ENCODE measurements at regions not wholly inside any gene's neighbourhood (a gene's known extent, or its start where the extent isn't known, plus 50 kb on each side); places are given as distances from the start of the nearest gene placed in this dataset.

- TF ChIP-seq, protein P1, sequence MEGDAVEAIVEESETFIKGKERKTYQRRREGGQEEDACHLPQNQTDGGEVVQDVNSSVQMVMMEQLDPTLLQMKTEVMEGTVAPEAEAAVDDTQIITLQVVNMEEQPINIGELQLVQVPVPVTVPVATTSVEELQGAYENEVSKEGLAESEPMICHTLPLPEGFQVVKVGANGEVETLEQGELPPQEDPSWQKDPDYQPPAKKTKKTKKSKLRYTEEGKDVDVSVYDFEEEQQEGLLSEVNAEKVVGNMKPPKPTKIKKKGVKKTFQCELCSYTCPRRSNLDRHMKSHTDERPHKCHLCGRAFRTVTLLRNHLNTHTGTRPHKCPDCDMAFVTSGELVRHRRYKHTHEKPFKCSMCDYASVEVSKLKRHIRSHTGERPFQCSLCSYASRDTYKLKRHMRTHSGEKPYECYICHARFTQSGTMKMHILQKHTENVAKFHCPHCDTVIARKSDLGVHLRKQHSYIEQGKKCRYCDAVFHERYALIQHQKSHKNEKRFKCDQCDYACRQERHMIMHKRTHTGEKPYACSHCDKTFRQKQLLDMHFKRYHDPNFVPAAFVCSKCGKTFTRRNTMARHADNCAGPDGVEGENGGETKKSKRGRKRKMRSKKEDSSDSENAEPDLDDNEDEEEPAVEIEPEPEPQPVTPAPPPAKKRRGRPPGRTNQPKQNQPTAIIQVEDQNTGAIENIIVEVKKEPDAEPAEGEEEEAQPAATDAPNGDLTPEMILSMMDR (tag by site-specific recombination; IDR thresholded peaks at IDR 0.05), result no peak
- TF ChIP-seq ZNF792 (tag by site-specific recombination; IDR thresholded peaks at IDR 0.05), result no peak
- TF ChIP-seq ZNF433 (tag by site-specific recombination; IDR thresholded peaks at IDR 0.05; ENCODE audit: low read depth), result no peak
- TF ChIP-seq ZNF626 (tag by site-specific recombination; IDR thresholded peaks at IDR 0.05), result no peak
- TF ChIP-seq BCL11B (tag by site-specific recombination; IDR thresholded peaks at IDR 0.05; ENCODE audit: low read depth), result no peak
- TF ChIP-seq ZNF571 (tag by site-specific recombination; IDR thresholded peaks at IDR 0.05), result no peak
- TF ChIP-seq, protein P2, sequence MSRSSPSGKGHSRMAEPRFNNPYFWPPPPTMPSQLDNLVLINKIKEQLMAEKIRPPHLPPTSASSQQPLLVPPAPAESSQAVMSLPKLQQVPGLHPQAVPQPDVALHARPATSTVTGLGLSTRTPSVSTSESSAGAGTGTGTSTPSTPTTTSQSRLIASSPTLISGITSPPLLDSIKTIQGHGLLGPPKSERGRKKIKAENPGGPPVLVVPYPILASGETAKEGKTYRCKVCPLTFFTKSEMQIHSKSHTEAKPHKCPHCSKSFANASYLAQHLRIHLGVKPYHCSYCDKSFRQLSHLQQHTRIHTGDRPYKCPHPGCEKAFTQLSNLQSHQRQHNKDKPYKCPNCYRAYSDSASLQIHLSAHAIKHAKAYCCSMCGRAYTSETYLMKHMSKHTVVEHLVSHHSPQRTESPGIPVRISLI (tag by site-specific recombination; IDR thresholded peaks at IDR 0.05), result no peak
- TF ChIP-seq, protein P3, sequence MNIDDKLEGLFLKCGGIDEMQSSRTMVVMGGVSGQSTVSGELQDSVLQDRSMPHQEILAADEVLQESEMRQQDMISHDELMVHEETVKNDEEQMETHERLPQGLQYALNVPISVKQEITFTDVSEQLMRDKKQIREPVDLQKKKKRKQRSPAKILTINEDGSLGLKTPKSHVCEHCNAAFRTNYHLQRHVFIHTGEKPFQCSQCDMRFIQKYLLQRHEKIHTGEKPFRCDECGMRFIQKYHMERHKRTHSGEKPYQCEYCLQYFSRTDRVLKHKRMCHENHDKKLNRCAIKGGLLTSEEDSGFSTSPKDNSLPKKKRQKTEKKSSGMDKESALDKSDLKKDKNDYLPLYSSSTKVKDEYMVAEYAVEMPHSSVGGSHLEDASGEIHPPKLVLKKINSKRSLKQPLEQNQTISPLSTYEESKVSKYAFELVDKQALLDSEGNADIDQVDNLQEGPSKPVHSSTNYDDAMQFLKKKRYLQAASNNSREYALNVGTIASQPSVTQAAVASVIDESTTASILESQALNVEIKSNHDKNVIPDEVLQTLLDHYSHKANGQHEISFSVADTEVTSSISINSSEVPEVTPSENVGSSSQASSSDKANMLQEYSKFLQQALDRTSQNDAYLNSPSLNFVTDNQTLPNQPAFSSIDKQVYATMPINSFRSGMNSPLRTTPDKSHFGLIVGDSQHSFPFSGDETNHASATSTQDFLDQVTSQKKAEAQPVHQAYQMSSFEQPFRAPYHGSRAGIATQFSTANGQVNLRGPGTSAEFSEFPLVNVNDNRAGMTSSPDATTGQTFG (tag by site-specific recombination; IDR thresholded peaks at IDR 0.05; ENCODE audit: borderline replicate concordance), result no peak
- TF ChIP-seq ZNF768 (tag by site-specific recombination; IDR thresholded peaks at IDR 0.05), result no peak
- TF ChIP-seq ZNF473 (tag by site-specific recombination; IDR thresholded peaks at IDR 0.05), result no peak
Observed at GRCh38 chr2:187174582-187174981, 273.5 kb downstream of the CALCRL start.

Data from HEK293 (cell line).